Amniotic epithelial cell (primary cell): ENCODE measurements at regions not wholly inside any gene's neighbourhood (a gene's known extent, or its start where the extent isn't known, plus 50 kb on each side); places are given as distances from the start of the nearest gene placed in this dataset.
"Not testable (repeated sequence)": the region's sequence is repeated elsewhere in the genome, so short reads cannot be mapped to it uniquely, and the experiment has no call there.

Source experiments
- DNase-seq: peaks from one replicate; pipeline ENCODE4 v3.0.0-alpha.2; 2010; ENCODE audit warnings: low read depth

GRCh38 chr10:23955456-23956225 is 253.3 kb upstream of the KIAA1217 start:
- DNase-seq, result no peak

GRCh38 chr10:23965123-23965522 is 243.8 kb upstream of the KIAA1217 start:
- DNase-seq, result no peak

DNA sequence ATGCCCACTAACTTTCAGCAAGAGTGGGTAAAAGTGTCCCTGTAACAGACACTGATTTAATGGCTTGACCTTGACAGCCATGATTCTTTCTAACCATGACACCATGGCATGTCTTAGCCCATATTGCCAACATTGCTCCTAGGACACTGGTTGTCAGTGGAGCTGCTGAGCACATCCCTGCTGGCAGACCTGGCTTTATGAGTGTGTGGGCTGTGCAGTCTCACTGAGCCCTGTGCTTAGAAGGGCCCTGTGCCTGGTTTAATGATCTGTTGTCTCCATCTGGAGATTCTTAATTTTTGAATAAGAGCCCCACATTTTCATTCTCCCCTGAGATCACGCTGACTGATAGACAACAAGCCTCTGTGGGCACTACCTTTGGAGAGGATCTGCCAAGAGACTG is 243.1 kb upstream of the KIAA1217 start:
- DNase-seq, result no peak

- DNase-seq, result no peak
Measured at GRCh38 chr10:23966504-23967051, 242.4 kb upstream of the KIAA1217 start.

- peak; percentile 76 for DNase-seq
Measured at GRCh38 chr10:23968301-23968700, 240.6 kb upstream of the KIAA1217 start.

GRCh38 chr10:23974746-23975272 is 234.1 kb upstream of the KIAA1217 start:
- DNase-seq, result no peak

GRCh38 chr10:23975431-23975830 is 233.5 kb upstream of the KIAA1217 start:
- DNase-seq, result no peak

DNA sequence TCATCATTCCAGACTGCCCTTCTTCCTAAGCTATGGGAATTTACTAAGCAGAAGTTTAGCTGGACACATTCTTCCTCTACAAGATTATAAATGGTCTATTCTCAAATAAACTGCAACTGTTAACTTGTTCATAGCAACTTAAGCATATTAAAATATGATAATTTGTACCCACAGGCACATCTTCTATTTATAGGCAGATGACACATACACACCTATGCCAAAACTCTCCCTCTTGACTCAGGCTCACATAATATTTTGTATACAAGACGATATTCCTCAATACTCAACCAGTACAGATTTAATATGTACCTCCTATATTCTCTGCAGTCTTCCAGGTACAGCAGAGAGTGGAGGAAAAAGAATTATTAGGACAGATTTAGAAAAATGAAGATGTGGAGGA is 232.7 kb upstream of the KIAA1217 start:
- no peak for DNase-seq

- DNase-seq, result no peak
Measured at GRCh38 chr10:23978317-23978716, 230.6 kb upstream of the KIAA1217 start.

DNA sequence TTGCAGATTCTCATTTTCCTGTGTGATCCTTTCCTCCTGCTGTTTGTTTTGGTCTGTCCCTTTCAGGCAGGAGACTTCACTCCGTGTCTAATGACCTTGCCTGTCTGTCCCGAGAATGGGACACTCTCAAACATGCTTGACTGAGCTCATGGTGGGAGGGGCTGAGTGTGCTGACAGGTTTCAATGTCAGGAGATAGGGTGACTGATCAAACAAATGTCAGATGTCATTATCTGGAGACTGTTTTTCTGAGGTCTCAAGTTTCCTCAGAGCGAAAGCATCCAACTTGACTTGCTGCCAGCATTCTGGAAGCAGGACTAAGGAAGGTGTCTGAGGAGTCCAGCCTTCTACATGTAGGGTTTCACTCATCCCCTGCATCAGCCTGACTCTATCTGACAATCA is 228.8 kb upstream of the KIAA1217 start:
- DNase-seq, result no peak

DNA sequence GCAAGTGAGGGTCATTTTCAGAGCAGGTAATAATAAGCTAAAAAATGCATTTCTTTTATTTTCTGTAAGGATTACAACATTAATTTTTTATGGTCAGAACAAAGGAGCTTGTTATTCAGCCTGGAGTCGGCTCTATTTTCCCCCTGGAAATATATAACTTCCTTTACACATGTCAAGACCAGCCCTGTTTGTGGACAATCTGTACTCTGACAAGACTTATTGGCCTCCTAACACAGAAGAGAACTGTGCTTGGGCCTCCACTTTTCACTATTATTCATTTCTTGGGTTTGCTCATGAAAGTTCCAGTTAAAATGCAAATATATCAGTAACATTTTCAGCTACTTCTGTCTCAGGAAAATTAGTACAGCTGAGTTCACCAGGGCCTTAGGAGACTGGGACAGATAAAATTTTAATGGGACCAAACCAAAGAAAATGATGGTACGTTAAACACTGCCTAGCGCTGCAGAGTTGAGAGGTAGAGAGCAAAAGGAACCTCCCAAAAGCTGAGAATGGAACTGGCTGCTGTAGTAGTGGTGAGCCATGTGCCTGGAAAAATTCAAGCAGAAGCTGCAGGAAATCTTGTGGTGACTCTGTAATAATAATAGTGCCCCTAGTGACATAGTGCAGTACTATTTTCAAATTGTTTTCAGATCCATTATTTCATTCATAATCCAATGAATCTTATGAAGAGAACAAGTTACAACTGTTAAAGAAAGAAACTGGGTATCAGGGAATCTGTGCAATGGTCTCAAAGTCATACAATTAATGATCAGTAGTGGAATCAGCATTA is 227.2 kb upstream of the KIAA1217 start:
- DNase-seq, result no peak

DNA sequence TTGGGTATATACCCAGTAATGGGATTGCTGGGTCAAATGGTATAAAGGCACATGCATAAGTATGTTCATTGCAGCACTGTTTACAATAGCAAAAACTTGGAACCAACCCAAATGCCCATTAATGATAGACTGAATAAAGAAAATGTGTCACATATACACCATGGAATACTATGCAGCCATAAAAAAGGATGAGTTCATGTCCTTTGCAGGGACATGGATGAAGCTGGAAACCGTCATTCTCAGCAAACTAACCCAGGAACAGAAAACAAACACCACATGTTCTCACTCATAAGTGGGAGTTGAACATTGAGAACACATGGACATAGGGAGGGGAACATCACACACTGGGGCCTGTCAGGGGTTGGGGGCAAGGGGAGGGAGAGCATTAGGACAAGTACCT is 224.5 kb upstream of the KIAA1217 start:
- DNase-seq, result not testable (repeated sequence)

- no peak for DNase-seq
Measured at GRCh38 chr10:23988006-23988405, 220.9 kb upstream of the KIAA1217 start.

DNA sequence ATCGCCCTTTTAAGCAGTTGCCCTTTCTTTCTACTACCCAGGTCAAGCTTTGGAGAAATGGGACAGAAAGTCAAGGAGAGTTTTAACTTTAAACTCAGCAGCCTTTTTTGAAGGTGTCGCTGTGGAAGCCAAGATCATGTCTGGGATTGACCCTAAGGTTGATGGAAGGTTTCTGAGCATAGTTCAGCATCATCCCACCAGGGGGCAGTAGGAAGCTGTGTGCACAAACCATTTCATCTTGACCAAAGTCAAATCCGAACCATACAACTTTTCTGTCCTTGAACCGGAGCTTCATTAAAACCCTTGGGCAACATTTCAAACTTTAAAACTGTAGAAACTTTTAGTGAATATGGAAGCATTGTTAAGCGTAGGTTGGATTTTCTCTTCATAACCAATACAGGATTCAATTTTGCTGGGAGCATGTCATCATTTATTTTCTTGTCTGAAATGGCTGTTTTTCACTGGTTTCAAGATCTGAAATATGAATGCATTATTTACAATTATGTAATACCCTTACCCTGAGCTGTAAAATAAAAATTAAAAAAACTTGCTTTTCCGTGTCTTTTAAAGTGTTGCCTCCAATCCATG is 214.4 kb upstream of the KIAA1217 start:
- peak; percentile 59 for DNase-seq

DNA sequence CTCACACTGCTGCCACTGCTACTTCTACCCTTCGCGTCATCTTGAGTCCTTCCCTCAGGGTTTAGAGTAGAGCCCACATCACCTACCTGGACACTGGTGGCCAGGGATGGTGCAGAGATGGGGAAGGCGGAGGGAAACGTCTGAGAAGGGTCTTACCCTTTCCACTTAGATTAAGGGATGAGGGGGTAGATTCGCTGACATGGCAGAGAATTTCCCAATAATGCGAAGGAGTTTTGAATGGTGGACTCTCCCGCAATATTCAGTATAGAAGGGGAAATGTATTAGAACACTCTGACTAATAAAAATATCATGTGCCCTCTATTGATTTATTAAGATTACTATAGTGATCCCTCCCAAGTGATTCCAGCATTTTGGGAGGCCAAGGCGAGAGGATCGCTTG is 209.5 kb upstream of the KIAA1217 start:
- DNase-seq, result no peak

DNA sequence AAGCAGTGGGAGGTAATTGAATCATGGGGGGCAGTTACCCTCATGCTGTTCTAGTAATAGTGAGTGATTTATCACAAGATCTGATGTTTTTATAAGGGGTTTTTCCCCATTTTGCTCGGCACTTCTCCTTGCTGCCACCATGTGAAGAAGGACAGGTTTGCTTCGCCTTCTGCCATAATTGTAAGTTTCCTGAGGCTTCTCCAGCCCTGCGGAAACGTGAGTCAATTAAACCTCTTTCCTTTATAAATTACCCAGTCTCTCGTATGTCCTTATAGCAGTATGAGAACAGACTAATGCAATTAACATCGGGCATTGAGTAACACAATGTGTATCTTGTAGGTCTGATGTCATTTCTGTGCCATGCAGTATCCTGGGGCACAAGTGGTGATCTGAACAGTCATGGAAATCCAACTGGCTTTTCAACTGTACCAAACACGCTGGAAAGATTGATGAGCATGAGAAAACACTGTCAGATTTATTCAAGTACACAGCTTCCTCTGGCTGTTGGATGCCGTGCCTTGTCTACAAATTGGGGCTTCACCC is 208.6 kb upstream of the KIAA1217 start:
- DNase-seq, result peak; percentile 5

DNA sequence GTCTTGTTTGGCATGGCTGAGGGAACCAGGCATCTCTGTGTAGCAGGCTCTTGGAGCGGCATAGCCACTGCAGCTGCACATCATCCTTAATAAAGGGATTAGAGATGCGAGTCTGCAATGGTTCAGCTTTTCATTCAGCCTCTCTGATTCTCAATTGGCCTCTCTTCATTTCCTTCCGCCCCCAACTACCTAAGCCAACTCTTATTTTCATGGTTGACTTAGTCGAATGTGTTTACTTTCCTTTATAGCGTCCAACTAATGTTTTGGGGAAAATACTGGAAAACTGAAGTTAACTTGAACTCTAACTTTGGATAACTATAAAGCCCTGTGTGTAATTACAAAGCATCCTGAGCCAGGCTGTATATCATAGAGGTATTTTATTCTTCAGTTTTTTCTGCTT is 202.2 kb upstream of the KIAA1217 start:
- no peak for DNase-seq

DNA sequence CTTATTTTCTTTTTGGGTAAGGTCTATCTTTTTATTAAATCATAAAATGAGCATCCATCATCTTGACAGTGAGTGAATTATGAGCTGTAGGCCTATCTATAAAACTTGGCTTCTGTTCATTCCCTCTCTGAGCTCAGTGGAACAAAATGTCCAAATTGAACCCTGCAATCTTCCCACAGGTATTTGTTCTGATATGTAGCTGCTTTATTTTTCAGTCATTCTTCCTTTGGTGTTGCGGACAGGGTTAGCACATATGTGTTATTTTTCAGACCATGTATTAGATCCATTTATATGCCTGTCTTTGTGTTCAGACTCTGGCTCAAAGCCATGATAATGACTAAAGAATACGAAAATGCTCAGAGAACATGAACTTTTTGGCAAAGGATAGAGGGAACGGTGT is 201.6 kb upstream of the KIAA1217 start:
- peak; percentile 62 for DNase-seq

GRCh38 chr10:24008164-24009091 is 200.5 kb upstream of the KIAA1217 start:
- peak; percentile 97 for DNase-seq

GRCh38 chr10:24009115-24009514 is 199.8 kb upstream of the KIAA1217 start:
- no peak for DNase-seq

DNA sequence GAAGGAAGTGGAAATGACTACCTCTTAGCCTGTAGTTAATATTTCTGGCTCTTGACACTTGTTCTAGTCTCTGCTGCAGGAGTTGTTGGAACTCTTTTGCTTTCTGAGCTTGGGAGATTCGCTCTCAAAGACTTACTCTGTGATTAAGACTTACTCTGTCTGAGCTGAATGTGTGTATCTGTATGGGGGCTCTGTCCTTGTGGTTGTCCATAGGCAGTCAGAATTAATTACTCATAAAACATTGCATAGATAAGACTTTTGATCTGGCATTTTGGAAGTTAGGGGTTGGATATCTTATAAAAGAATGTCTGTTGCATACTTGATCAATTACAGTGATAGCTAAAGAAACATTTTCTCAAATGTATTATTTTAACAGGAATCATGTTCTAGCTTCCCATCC is 199.2 kb upstream of the KIAA1217 start:
- DNase-seq, result peak; percentile 16
